Muscle of leg (tissue), 3 donors: ENCODE measurements at regions not wholly inside any gene's neighbourhood (a gene's known extent, or its start where the extent isn't known, plus 50 kb on each side); places are given as distances from the start of the nearest gene placed in this dataset.
A peak's percentile ranks its signal among the peaks of the same experiment; 100 is the strongest.

ENCODE experiments used
- DNase-seq: peaks from one replicate; pipeline ENCODE4 v3.0.0; 2013
- H3K27ac ChIP-seq: one replicate; pipeline ENCODE4 v1.5.1; 2013; ENCODE audit warnings: mild to moderate bottlenecking, low read length, control low read depth
- H3K27me3 ChIP-seq: one replicate; pipeline ENCODE4 v1.6.1; 2013; ENCODE audit warnings: low read length; ENCODE audit not compliant: control insufficient read depth, insufficient read depth
- H3K36me3 ChIP-seq: one replicate; pipeline ENCODE4 v1.6.1; 2013; ENCODE audit warnings: low read length; ENCODE audit not compliant: control insufficient read depth, insufficient read depth
- H3K4me1 ChIP-seq: one replicate; pipeline ENCODE4 v1.6.1; 2013; ENCODE audit warnings: low read length; ENCODE audit not compliant: control insufficient read depth, insufficient read depth
- H3K4me3 ChIP-seq: one replicate; pipeline ENCODE4 v1.5.1; 2013; ENCODE audit warnings: low read length, control low read depth
- H3K9me3 ChIP-seq: replicated peaks from 2 replicates; pipeline ENCODE4 v1.6.1; 2013; ENCODE audit warnings: low read depth, low read length; ENCODE audit not compliant: control insufficient read depth
- WGBS: methylation state at CpG from one replicate; pipeline ENCODE4 v1.1.5; 2013; ENCODE audit warnings: missing lambda C conversion rate; ENCODE audit not compliant: insufficient coverage; 5-methylcytosine and 5-hydroxymethylcytosine counted together

DNA sequence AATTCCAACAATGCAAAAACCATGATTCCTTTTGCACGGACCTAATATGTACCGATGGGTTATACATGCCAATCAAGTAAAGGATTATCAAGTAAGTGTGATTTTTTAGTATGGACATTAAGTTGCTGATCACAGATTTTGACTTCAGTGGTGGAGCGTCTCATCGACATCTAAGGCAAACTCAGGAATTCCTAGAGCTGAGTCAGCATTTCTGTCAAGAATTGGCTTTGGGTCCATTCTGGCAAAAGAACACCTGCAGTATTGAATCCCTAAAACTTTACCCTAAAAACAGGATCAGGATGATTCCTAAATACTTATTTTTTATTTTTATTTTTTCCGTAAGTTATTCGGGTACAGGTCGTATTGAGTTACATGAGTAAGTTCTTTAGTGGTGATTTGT is 83.6 kb downstream of the HPGD start:
- no peak for DNase-seq
- H3K27me3 ChIP-seq = no peaks in the 10 kb centered on the region
- no peaks in the 10 kb centered on the region for H3K36me3 ChIP-seq
- no peaks in the 10 kb centered on the region for H3K4me1 ChIP-seq
- H3K4me3 ChIP-seq = no peak overlapping the region
- WGBS = no CpG with 5 or more reads among the region's 7 CpGs
- H3K27ac ChIP-seq = no peak overlapping the region
- peaks cover 3% of the 10 kb centered on the region for H3K9me3 ChIP-seq

DNA sequence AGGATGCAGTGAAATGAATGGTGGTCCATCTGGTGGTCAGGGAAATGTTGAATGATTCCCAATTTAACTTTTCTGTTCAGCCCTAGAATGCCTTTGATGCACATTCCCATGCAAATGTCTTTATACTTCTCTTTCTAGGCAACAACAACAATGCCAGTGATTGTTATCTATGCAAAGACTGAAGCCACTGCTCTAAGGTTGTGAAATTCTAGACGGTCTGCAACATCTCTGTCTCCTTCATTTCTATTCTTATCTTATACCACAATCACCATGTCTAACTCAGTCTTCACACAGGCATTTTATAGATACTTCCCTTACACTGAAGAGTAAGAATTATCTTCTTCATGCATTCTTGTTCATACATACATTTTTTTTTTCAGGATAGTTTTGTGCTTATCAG is 84.5 kb downstream of the HPGD start:
- H3K36me3 ChIP-seq = no peaks in the 10 kb centered on the region
- H3K9me3 ChIP-seq = peaks cover 3% of the 10 kb centered on the region
- no peak overlapping the region for H3K4me3 ChIP-seq
- H3K4me1 ChIP-seq = no peaks in the 10 kb centered on the region
- no peaks in the 10 kb centered on the region for H3K27me3 ChIP-seq
- H3K27ac ChIP-seq = peak overlapping the region; percentile 8
- no peak for DNase-seq
- WGBS = 20% methylated on average over 1 of the region's 1 CpG

DNA sequence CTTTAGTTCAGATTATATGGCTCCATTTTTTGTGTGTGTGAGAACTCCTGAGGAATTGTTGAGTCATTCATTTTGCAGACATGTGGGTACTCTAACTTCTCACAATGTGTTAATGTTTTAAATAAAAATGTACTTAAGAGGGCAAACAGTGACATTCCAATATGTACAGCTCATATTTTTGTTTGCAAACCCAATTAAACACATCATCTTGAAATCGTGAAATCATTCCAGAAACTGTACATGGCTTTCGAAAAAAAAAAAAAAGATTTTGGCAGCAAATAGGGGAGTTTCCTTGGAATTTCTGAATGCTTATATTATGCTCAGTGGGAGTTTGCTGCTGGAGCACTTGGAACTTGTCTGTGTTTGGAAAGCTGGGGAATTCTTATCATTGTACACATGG is 85.0 kb downstream of the HPGD start:
- H3K27me3 ChIP-seq = no peaks in the 10 kb centered on the region
- H3K27ac ChIP-seq = no peak overlapping the region
- H3K4me1 ChIP-seq = no peaks in the 10 kb centered on the region
- no peak overlapping the region for H3K4me3 ChIP-seq
- H3K36me3 ChIP-seq = no peaks in the 10 kb centered on the region
- peak; percentile 92 for DNase-seq
- no CpG with 5 or more reads among the region's 2 CpGs for WGBS
- peaks cover 3% of the 10 kb centered on the region for H3K9me3 ChIP-seq

- Histone ChIP-seq H3K36me3 (no peaks in the 10 kb centered on the region), H3K4me3 (no peak overlapping the region), H3K9me3 (peaks cover 3% of the 10 kb centered on the region), H3K4me1 (no peaks in the 10 kb centered on the region), H3K27me3 (no peaks in the 10 kb centered on the region), H3K27ac (no peak overlapping the region)
- no CpG with 5 or more reads among the region's 1 CpG for WGBS
- DNase-seq = no peak
These were observed 85.9 kb downstream of the HPGD start for GRCh38 chr4:174436377-174436776.

DNA sequence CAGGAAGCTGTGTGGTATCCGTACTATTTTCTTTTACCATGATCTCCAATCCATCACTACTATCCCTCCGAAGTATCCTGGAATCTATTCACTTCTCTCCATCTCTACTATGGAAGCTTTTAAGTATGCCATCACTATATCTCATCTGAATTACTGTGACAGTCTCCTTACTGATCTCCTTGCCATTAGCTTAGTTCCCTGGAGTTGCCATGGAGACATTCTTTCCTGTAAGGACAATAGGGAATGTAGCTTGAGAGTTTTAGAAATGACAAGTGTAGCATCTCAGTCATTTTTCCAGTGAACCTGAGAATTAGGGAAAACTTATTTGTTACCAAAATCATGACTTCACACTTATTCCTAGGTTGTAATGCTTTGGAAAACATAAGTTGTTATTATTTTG is 86.3 kb downstream of the HPGD start:
- DNase-seq = no peak

DNA sequence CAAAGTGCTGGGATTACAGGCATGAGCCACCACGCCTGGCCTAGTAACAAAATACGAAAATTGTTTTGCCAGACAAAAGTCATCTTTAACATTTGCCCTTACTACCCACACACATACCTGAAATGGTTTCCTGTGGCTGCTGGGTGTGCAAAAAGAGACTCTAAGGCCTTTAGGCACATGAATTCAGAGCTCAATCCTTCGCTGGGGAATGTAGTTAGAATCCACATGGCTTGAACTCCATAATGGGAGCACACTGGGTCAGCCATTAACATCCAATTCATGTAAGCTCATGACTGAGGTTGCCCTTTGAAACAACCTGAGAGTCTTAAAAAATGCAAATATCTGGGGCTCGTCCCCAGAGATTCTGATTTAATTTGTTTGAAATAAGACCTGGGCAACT is 87.8 kb downstream of the HPGD start:
- Histone ChIP-seq H3K4me3 (no peak overlapping the region), H3K4me1 (no peaks in the 10 kb centered on the region), H3K9me3 (peaks cover 3% of the 10 kb centered on the region), H3K27ac (no peak overlapping the region), H3K36me3 (no peaks in the 10 kb centered on the region), H3K27me3 (no peaks in the 10 kb centered on the region)
- 87% methylated on average over 3 of the region's 4 CpGs for WGBS
- no peak for DNase-seq

More for the DNA sequence above, 86.3 kb downstream of the HPGD start:
- no peak overlapping the region for H3K27ac ChIP-seq
- H3K4me3 ChIP-seq = no peak overlapping the region
- peaks cover 3% of the 10 kb centered on the region for H3K9me3 ChIP-seq
- WGBS = 89% methylated on average over 2 of the region's 2 CpGs
- H3K4me1 ChIP-seq = no peaks in the 10 kb centered on the region
- H3K27me3 ChIP-seq = no peaks in the 10 kb centered on the region
- no peaks in the 10 kb centered on the region for H3K36me3 ChIP-seq

- DNase-seq = no peak
- 77% methylated on average over 2 of the region's 4 CpGs for WGBS
- no peaks in the 10 kb centered on the region for H3K36me3 ChIP-seq
These were observed 91.7 kb downstream of the HPGD start for GRCh38 chr4:174430576-174430975.

GRCh38 chr4:174429701-174430410 is 92.4 kb downstream of the HPGD start:
- no peaks in the 10 kb centered on the region for H3K9me3 ChIP-seq
- no CpG with 5 or more reads among the region's 1 CpG for WGBS
- no peak for DNase-seq
- no peaks in the 10 kb centered on the region for H3K4me1 ChIP-seq
- no peak overlapping the region for H3K27ac ChIP-seq
- H3K27me3 ChIP-seq = no peaks in the 10 kb centered on the region
- H3K4me3 ChIP-seq = no peak overlapping the region
- no peaks in the 10 kb centered on the region for H3K36me3 ChIP-seq

More at GRCh38 chr4:174430576-174430975, 91.7 kb downstream of the HPGD start:
- no peak overlapping the region for H3K4me3 ChIP-seq
- H3K27me3 ChIP-seq = no peaks in the 10 kb centered on the region
- no peak overlapping the region for H3K27ac ChIP-seq
- H3K9me3 ChIP-seq = no peaks in the 10 kb centered on the region
- H3K4me1 ChIP-seq = no peaks in the 10 kb centered on the region

GRCh38 chr4:174427571-174428140 is 94.6 kb downstream of the HPGD start:
- Histone ChIP-seq H3K27ac (no peak overlapping the region), H3K36me3 (no peaks in the 10 kb centered on the region), H3K9me3 (no peaks in the 10 kb centered on the region), H3K4me1 (peaks cover 2% of the 10 kb centered on the region), H3K27me3 (no peaks in the 10 kb centered on the region), H3K4me3 (no peak overlapping the region)
- DNase-seq = no peak
- WGBS = 78% methylated on average over 3 of the region's 4 CpGs

DNA sequence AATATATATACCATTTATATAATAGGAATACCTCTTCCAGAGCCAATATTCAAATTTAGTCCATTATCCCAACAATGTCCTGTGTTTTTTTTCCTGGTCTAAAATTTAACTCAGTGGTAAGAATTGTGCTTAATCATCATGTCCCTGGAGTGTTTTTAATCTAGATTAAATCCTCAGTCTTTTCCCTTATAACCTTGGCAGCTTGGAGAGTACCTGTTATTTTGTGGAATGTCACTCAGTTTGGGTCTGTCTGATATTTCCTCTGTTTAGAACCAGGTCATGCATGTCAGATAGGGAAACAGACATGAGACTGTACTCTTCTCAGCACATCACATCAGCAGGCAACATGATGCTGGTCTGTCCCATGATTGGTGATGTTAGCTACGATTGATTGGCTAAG is 96.6 kb downstream of the HPGD start:
- no peaks in the 10 kb centered on the region for H3K9me3 ChIP-seq
- H3K27me3 ChIP-seq = no peaks in the 10 kb centered on the region
- H3K4me1 ChIP-seq = peaks cover 2% of the 10 kb centered on the region
- WGBS = no CpG with 5 or more reads among the region's 1 CpG
- no peak overlapping the region for H3K27ac ChIP-seq
- no peak overlapping the region for H3K4me3 ChIP-seq
- no peak for DNase-seq
- H3K36me3 ChIP-seq = no peaks in the 10 kb centered on the region
